ENCODE measurements at regions not wholly inside any gene's neighbourhood (a gene's known extent, or its start where the extent isn't known, plus 50 kb on each side); places are given as distances from the start of the nearest gene placed in this dataset.
"Not testable (repeated sequence)": the region's sequence is repeated elsewhere in the genome, so short reads cannot be mapped to it uniquely, and the experiment has no call there.

GRCh38 chr15:35181538-35181937 lies 96.4 kb upstream of the NANOGP8 start:
- DNase-seq, result no peak
- Histone ChIP-seq H3K36me3 (no peaks in the 10 kb centered on the region), H3K4me3 (no peak overlapping the region), H3K4me1 (no peaks in the 10 kb centered on the region), H3K27ac (no peak overlapping the region), H3K27me3 (no peaks in the 10 kb centered on the region), H3K9me3 (no peaks in the 10 kb centered on the region)
- TF ChIP-seq POLR2AphosphoS5 (IDR thresholded peaks at IDR 0.05), result no peak
- TF ChIP-seq POLR2A (IDR thresholded peaks at IDR 0.05), result no peak
- TF ChIP-seq CTCF (IDR thresholded peaks at IDR 0.05), result no peak
- TF ChIP-seq EP300 (IDR thresholded peaks at IDR 0.05), result no peak
- intact Hi-C loops (cut with DNase I; ENCODE audit: low total_unique reads), result no loop called here

GRCh38 chr15:35179739-35180138 lies 94.6 kb upstream of the NANOGP8 start:
- intact Hi-C loops (cut with DNase I; ENCODE audit: low total_unique reads), result no loop called here
- H3K4me3 ChIP-seq, result no peak overlapping the region

GRCh38 chr15:35178186-35178585 lies 93.1 kb upstream of the NANOGP8 start:
- H3K36me3 ChIP-seq; H3K9me3 ChIP-seq; H3K27ac ChIP-seq; H3K27me3 ChIP-seq; DNase-seq; H3K4me1 ChIP-seq; H3K4me3 ChIP-seq; intact Hi-C loops (cut with DNase I; ENCODE audit: low total_unique reads): not testable (repeated sequence)
- WGBS, 5 donors, result 64 to 90% (median 82%) methylated on average over 1 of the region's 1 CpG

More at GRCh38 chr15:35179739-35180138, 94.6 kb upstream of the NANOGP8 start:
- no peak for TF ChIP-seq EP300 (IDR thresholded peaks at IDR 0.05)
- no peak for TF ChIP-seq CTCF (IDR thresholded peaks at IDR 0.05)
- TF ChIP-seq POLR2AphosphoS5 (IDR thresholded peaks at IDR 0.05), result no peak
- no peak for TF ChIP-seq POLR2A (IDR thresholded peaks at IDR 0.05)
- Histone ChIP-seq H3K4me1 (no peaks in the 10 kb centered on the region), H3K27me3 (no peaks in the 10 kb centered on the region), H3K9me3 (no peaks in the 10 kb centered on the region), H3K36me3 (no peaks in the 10 kb centered on the region), H3K27ac (no peak overlapping the region)
- 84 to 93% (median 86%) methylated on average over 3 of the region's 3 CpGs for WGBS, 5 donors
- DNase-seq, result no peak

- H3K4me1 ChIP-seq, result no peaks in the 10 kb centered on the region
- WGBS, 5 donors, result 65 to 80% (median 70%) methylated on average over 3 of the region's 3 CpGs
- H3K9me3 ChIP-seq, result no peaks in the 10 kb centered on the region
- TF ChIP-seq POLR2A (IDR thresholded peaks at IDR 0.05), result no peak
- no peak for TF ChIP-seq POLR2AphosphoS5 (IDR thresholded peaks at IDR 0.05)
- no peak for TF ChIP-seq CTCF (IDR thresholded peaks at IDR 0.05)
- no peak for TF ChIP-seq EP300 (IDR thresholded peaks at IDR 0.05)
- intact Hi-C loops (cut with DNase I; ENCODE audit: low total_unique reads), result no loop called here
- no peak for DNase-seq
- H3K27me3 ChIP-seq, result no peaks in the 10 kb centered on the region
- H3K27ac ChIP-seq, result no peak overlapping the region
- H3K4me3 ChIP-seq, result no peak overlapping the region
- no peaks in the 10 kb centered on the region for H3K36me3 ChIP-seq
These were observed 89.9 kb upstream of the NANOGP8 start for GRCh38 chr15:35174948-35175347.

- intact Hi-C loops (cut with DNase I; ENCODE audit: low total_unique reads), result no loop called here
- no peak overlapping the region for H3K27ac ChIP-seq
- no peak overlapping the region for H3K4me3 ChIP-seq
- no peaks in the 10 kb centered on the region for H3K27me3 ChIP-seq
- DNase-seq, result no peak
- WGBS, 5 donors, result 65 to 84% (median 82%) methylated on average over 4 of the region's 4 CpGs
- no peaks in the 10 kb centered on the region for H3K9me3 ChIP-seq
- no peaks in the 10 kb centered on the region for H3K4me1 ChIP-seq
- H3K36me3 ChIP-seq, result no peaks in the 10 kb centered on the region
- TF ChIP-seq POLR2A (IDR thresholded peaks at IDR 0.05), result no peak
- no peak for TF ChIP-seq EP300 (IDR thresholded peaks at IDR 0.05)
- TF ChIP-seq POLR2AphosphoS5 (IDR thresholded peaks at IDR 0.05), result no peak
- TF ChIP-seq CTCF (IDR thresholded peaks at IDR 0.05), result no peak
These were observed 88.5 kb upstream of the NANOGP8 start for GRCh38 chr15:35173444-35174118.
